GM06990 (cell line): ENCODE measurements at regions not wholly inside any gene's neighbourhood (a gene's known extent, or its start where the extent isn't known, plus 50 kb on each side); places are given as distances from the start of the nearest gene placed in this dataset.

Experiments used
- DNase-seq: peaks from one replicate; pipeline ENCODE4 v3.0.0-alpha.2; 2011; ENCODE audit not compliant: insufficient read length; ENCODE audit errors: extremely low read depth
- H3K27me3 ChIP-seq: replicated peaks from 2 replicates; pipeline ENCODE4 v1.6.0; 2011; ENCODE audit warnings: low read length; ENCODE audit not compliant: control insufficient read depth, insufficient read depth
- H3K36me3 ChIP-seq: 2 replicates; pipeline ENCODE4 v1.5.1; 2011; ENCODE audit warnings: low read length; ENCODE audit not compliant: control insufficient read depth, insufficient read depth
- H3K4me3 ChIP-seq: replicated peaks from 2 replicates; pipeline ENCODE4 v1.5.1; 2011; ENCODE audit warnings: low read depth, mild to moderate bottlenecking, control low read depth, low read length
- TF ChIP-seq, protein P1 (sequence below): IDR thresholded peaks from 2 replicates; pipeline ENCODE4 v1.5.1; 2011; ENCODE audit warnings: low read length, control low read depth, mild to moderate bottlenecking, inconsistent platforms; ENCODE audit not compliant: insufficient read depth, poor library complexity, severe bottlenecking

- H3K27me3 ChIP-seq, result no peaks in the 10 kb centered on the region
- no peaks in the 10 kb centered on the region for H3K36me3 ChIP-seq
- DNase-seq, result no peak
- no peak overlapping the region for H3K4me3 ChIP-seq
- TF ChIP-seq, protein P1, sequence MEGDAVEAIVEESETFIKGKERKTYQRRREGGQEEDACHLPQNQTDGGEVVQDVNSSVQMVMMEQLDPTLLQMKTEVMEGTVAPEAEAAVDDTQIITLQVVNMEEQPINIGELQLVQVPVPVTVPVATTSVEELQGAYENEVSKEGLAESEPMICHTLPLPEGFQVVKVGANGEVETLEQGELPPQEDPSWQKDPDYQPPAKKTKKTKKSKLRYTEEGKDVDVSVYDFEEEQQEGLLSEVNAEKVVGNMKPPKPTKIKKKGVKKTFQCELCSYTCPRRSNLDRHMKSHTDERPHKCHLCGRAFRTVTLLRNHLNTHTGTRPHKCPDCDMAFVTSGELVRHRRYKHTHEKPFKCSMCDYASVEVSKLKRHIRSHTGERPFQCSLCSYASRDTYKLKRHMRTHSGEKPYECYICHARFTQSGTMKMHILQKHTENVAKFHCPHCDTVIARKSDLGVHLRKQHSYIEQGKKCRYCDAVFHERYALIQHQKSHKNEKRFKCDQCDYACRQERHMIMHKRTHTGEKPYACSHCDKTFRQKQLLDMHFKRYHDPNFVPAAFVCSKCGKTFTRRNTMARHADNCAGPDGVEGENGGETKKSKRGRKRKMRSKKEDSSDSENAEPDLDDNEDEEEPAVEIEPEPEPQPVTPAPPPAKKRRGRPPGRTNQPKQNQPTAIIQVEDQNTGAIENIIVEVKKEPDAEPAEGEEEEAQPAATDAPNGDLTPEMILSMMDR, result no peak
Measured at GRCh38 chr7:54838175-54838910, 79.3 kb upstream of the SEC61G start.

- TF ChIP-seq, protein P1, result peak; percentile 58
- no peaks in the 10 kb centered on the region for H3K36me3 ChIP-seq
- H3K27me3 ChIP-seq, result no peaks in the 10 kb centered on the region
- no peak for DNase-seq
- no peak overlapping the region for H3K4me3 ChIP-seq
Measured at GRCh38 chr7:54839575-54840213, 80.7 kb upstream of the SEC61G start.

GRCh38 chr7:54841772-54842697, 83.0 kb upstream of the SEC61G start:
- TF ChIP-seq, protein P1, result peak; percentile 67
- DNase-seq, result no peak
- H3K36me3 ChIP-seq, result no peaks in the 10 kb centered on the region
- no peak overlapping the region for H3K4me3 ChIP-seq
- no peaks in the 10 kb centered on the region for H3K27me3 ChIP-seq

DNA sequence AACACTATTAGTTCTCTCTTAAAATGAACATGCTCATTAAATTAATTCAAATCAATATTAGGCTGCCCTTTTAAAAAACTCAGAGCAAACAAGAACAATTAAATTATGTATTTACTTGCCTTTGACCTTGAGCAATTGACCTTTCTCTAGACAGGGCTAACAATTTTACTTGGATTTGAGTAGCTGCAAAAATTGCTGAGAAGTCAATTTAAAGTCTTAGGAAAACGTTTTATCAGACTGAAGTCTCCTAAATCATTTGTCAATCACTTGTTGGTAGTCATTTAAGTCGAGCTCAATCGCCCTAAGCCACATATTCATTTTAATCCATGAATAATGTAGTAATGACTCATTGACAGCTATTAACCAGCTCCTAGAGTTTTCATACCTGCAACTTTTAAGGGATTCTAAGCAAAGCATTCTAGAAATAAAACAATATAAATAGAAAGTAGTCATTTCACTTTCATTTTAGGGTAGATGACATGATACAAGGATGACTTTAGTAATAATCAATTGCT, 84.9 kb upstream of the SEC61G start:
- Histone ChIP-seq H3K36me3 (no peaks in the 10 kb centered on the region), H3K4me3 (no peak overlapping the region), H3K27me3 (no peaks in the 10 kb centered on the region)
- TF ChIP-seq, protein P1, result no peak
- DNase-seq, result no peak

DNA sequence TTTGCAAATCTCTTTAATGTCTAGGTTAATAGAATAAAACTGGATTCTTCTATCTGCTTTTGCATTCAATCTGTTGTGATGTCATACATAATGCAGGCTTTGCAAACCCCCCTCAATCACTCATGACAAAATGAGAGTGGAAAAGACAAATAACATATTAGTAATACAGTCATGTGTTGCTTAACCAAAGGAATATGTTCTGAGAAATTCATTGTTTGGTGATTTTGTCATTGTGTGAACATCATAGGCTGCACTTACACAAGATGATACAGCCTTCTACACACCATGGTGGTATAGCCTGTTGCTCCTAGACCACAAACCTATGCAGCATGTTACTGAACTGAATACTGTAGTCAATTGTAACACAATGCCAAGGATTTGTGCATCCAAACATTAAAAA, 87.3 kb upstream of the SEC61G start:
- Histone ChIP-seq H3K36me3 (no peaks in the 10 kb centered on the region), H3K4me3 (no peak overlapping the region), H3K27me3 (no peaks in the 10 kb centered on the region)
- TF ChIP-seq, protein P1, result no peak
- DNase-seq, result no peak
